GM12892 (cell line): ENCODE measurements at regions not wholly inside any gene's neighbourhood (a gene's known extent, or its start where the extent isn't known, plus 50 kb on each side); places are given as distances from the start of the nearest gene placed in this dataset.

Experiments
- POLR2A ChIP-seq: IDR thresholded peaks from 2 replicates; pipeline ENCODE4 v1.6.1; 2011; ENCODE audit warnings: low read depth, low read length, control low read depth
- TAF1 ChIP-seq: IDR thresholded peaks from 2 replicates; pipeline ENCODE4 v1.6.1; 2011; ENCODE audit warnings: low read depth, mild to moderate bottlenecking, control low read depth, low read length, borderline replicate concordance

- no peak for TF ChIP-seq TAF1
- no peak for TF ChIP-seq POLR2A
These were observed 329.4 kb upstream of the PCDH18 start for GRCh38 chr4:137861682-137862081.
